Epithelial cell of esophagus (primary cell): ENCODE measurements at regions not wholly inside any gene's neighbourhood (a gene's known extent, or its start where the extent isn't known, plus 50 kb on each side); places are given as distances from the start of the nearest gene placed in this dataset.
"Not testable (repeated sequence)": the region's sequence is repeated elsewhere in the genome, so short reads cannot be mapped to it uniquely, and the experiment has no call there.

Experiments
- DNase-seq: peaks from one replicate; pipeline ENCODE4 v3.0.0; 2010; ENCODE audit warnings: low read depth
- H3K4me3 ChIP-seq: 2 replicates; pipeline ENCODE4 v1.5.1; 2011; ENCODE audit warnings: mild to moderate bottlenecking, low read length, control low read depth
- CTCF ChIP-seq: IDR thresholded peaks from 2 replicates; pipeline ENCODE4 v1.5.1; 2011; ENCODE audit warnings: low read depth, mild to moderate bottlenecking, low read length, control low read depth, inconsistent platforms; ENCODE audit not compliant: insufficient read depth; ENCODE audit errors: missing control alignments

- H3K4me3 ChIP-seq: no peak overlapping the region
- TF ChIP-seq CTCF: no peak
- no peak for DNase-seq
These were observed 60.2 kb downstream of the GLUL start for GRCh38 chr1:182331387-182331786.

- no peak for TF ChIP-seq CTCF
These were observed 61.3 kb downstream of the GLUL start for GRCh38 chr1:182330303-182330702.

DNA sequence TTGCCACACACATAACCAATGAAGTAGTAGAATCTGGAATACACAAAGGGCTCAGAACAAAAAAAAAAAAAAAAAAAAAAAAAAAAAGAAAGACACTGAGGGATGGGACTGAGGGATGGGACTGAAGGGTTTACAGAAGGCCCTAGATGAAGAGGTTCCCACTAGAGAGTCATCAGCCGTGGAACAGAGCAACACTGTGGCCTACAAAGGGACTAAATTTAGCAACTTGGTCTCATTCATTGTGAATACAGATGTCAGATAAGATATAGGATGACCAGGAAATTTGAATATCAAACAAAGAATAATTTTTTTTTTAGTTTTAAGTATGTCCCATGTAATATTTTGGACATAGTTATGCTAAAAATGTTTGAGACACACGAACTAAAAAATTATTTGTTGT, 62.1 kb downstream of the GLUL start:
- no peak overlapping the region for H3K4me3 ChIP-seq
- DNase-seq: no peak
- no peak for TF ChIP-seq CTCF

More at GRCh38 chr1:182330303-182330702, 61.3 kb downstream of the GLUL start:
- H3K4me3 ChIP-seq: no peak overlapping the region
- peak; percentile 79 for DNase-seq

- no peak for DNase-seq
- no peak for TF ChIP-seq CTCF
- no peak overlapping the region for H3K4me3 ChIP-seq
These were observed 63.0 kb downstream of the GLUL start for GRCh38 chr1:182328591-182328990.

- H3K4me3 ChIP-seq: no peak overlapping the region
- no peak for TF ChIP-seq CTCF
- no peak for DNase-seq
These were observed 66.3 kb downstream of the GLUL start for GRCh38 chr1:182325339-182325738.

DNA sequence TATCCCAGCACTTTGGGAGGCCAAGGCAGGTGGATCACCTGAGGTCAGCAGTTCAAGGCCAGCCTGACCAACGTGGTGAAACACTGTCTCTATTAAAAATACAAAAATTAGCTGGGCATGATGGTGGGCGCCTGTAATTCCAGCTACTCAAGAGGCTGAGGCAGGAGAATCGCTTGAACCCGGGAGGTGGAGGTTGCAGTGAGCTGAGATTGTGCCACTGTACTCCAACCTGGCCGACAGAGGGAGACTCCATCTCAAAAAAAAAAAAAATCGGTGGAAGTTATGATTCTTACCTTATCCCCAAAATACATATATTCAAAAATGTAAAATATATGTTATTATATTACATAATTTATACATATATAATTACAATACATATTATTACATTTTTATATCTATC, 70.1 kb downstream of the GLUL start:
- not testable (repeated sequence) for H3K4me3 ChIP-seq, DNase-seq

GRCh38 chr1:182317611-182318161, 73.9 kb downstream of the GLUL start:
- DNase-seq: no peak

DNA sequence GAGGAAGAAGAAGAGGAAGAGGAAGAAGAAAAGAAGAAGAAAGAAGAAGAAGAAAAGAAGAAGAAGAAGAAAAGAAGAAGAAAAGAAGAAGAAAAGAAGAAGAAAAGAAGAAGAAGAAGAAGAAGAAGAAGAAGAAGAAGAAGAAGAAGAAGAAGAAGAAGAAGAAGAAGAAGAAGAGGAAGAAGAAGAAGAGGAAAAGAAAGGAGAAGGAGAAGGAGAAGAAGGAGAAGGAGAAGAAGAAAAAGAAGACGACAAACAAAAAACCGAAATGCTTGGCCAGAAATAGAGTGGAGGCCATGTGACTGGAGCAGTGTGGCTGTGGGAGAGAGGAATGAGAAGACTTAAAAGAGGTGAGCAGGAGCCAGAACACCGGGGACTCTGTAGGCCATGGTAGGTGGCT, 75.1 kb downstream of the GLUL start:
- not testable (repeated sequence) for H3K4me3 ChIP-seq, DNase-seq

More at GRCh38 chr1:182317611-182318161, 73.9 kb downstream of the GLUL start:
- H3K4me3 ChIP-seq: no peak overlapping the region
- TF ChIP-seq CTCF: no peak
